HL-60/S4 (cell line): ENCODE measurements at regions not wholly inside any gene's neighbourhood (a gene's known extent, or its start where the extent isn't known, plus 50 kb on each side); places are given as distances from the start of the nearest gene placed in this dataset.

Source experiments
- in situ Hi-C: fragments of 300-500 bp; cut with MboI; formaldehyde crosslinking; loops from 2 replicates; pipeline ENCODE4 v1.14.3; 2022; ENCODE audit warnings: low sequenced_read_pairs

- in situ Hi-C loops = no loop called here
Measured at GRCh38 chr6:9431945-9432344, 982.9 kb downstream of the TFAP2A start.

GRCh38 chr6:9428421-9429172, 986.3 kb downstream of the TFAP2A start:
- in situ Hi-C loops = no loop called here

DNA sequence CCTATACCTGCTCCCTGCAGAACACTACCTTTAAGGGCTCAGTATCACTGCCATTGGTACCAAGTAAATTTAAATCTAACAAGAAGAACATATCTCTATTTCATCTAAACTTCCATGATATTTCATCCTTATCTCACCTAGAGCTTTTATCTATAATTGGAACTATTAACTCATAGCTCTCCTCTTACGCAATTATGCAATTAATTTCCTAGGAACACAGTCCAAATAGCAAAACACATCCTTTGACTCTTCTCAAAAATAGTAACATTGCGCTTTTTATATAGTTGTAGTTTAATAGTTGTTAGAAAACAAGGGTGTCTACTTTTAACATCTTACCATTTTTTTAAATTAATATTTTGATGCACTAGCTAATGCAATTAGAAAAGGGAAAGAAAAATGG, 986.8 kb upstream of the SLC35B3 start:
- in situ Hi-C loops = no loop called here

GRCh38 chr6:9420316-9421015, 985.1 kb upstream of the SLC35B3 start:
- in situ Hi-C loops = no loop called here

- in situ Hi-C loops = no loop called here
Measured at GRCh38 chr6:9417400-9417799, 982.1 kb upstream of the SLC35B3 start.

DNA sequence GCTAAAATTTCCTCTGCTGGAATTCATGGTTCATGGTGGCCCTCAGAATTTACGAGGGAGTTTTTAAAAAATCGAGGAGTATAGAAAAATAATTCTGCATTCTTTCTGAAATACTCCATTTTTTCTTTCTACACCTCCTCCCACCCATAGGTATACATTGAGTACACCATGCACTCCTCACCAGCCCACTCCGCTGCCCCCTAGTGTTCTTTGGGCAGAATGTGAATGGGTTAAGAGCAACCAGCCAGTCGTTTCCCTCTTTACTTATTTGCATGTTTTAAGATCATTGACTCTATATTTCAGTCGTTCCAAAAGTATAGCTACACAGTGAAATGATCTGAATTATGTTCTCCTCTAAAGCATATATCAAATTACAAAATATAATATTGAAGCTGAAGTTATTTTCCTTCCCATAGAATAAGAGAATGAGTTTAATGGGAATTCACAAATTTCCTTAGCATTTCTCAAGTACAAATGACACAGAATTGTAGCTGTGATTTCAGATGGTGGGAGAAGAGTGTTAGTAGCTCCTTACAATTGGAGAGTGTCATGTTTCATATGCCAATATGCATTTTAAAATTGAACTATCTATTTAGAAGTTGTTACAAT, 977.7 kb upstream of the SLC35B3 start:
- in situ Hi-C loops = no loop called here

- in situ Hi-C loops = no loop called here
Measured at GRCh38 chr6:9409126-9409525, 973.8 kb upstream of the SLC35B3 start.

GRCh38 chr6:9408402-9409117, 973.2 kb upstream of the SLC35B3 start:
- in situ Hi-C loops = no loop called here

DNA sequence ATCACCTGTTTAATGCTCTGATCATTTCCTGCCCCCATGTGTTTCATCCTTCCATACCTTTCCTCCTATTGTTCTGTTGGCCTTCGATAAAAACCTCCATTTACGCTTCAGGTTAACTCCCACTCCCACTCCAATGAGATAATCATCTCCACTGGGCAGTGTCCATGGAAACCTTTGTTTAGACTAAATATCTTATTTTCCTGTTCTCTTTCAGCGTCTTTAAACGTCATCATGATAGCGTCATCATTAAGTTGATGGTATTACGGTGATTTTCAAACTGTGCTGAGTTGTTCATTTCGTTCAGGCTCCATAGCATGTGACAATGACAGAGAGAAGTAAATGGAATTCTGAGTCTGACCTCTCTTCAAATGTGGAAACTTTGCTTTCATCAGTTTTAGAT, 970.5 kb upstream of the SLC35B3 start:
- in situ Hi-C loops = no loop called here

DNA sequence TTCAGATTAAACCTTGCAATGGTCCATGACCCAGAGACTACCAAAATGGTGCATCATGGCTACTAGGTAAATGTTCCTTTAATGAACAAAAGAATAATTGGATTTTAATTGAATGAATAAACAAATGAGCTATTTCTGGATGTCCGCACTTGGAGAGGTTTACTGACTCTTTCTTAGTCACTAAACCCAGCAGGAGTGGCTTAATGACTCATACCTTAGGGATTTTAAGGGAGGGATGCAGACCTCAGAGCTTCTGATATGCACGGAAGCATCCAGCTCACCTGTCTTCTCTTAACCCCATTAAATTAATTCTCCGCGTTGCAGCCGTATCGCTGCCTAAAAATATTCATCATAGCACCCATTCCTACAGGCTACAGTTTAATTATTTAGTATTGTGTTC, 970.0 kb upstream of the SLC35B3 start:
- in situ Hi-C loops = no loop called here

GRCh38 chr6:9404351-9405146, 969.2 kb upstream of the SLC35B3 start:
- in situ Hi-C loops = no loop called here

GRCh38 chr6:9403736-9404135, 968.4 kb upstream of the SLC35B3 start:
- in situ Hi-C loops = no loop called here

DNA sequence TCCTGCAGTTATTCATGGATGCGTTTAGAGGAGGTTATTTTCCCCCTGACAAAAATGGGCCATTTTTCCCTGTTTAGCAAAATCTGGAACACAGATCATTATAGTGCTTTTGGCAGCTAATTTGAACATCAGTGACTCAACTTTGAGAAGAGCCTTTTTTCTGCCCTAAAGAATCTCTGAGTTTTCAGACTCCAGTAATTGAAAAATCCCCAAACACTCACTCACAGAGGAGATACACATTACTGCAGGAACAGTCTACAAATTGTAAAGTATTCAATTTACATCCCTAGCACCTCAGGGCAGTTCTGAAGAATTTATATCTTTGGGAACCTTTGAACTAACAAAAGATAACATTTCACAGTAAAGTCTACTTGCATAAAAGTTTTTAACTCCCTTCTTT, 966.6 kb upstream of the SLC35B3 start:
- in situ Hi-C loops = no loop called here

GRCh38 chr6:9399916-9400315, 964.6 kb upstream of the SLC35B3 start:
- in situ Hi-C loops = no loop called here

DNA sequence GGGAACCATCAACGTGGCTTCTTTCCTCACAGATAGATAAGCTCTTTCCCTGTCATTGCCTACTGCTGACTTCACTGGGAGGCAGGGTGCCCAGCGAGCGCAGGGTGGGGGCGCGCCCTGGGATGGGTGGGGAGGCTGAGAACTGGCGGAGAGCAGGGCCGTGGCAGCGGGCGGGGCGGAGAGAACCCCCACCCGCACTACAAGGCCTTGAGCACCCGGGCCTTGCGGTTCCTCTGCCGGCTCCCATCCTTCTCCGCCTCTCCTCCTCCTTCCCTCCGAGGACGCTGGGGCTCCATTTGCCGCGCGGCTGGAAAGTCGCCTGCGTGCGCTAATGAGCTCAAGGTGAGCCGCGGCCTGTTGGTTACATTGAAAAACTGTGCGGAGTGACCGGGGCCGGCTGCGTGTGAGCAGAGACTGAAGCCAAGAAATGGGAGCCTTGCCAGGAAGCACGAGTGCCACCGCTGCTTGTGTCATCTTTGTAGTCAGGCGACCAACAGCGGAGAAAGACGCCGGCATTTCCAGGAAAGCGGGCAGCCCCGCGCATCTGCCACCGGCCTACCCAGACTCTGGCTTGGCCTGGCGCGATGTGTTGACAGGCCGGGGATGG, 963.5 kb upstream of the SLC35B3 start:
- in situ Hi-C loops = no loop called here

DNA sequence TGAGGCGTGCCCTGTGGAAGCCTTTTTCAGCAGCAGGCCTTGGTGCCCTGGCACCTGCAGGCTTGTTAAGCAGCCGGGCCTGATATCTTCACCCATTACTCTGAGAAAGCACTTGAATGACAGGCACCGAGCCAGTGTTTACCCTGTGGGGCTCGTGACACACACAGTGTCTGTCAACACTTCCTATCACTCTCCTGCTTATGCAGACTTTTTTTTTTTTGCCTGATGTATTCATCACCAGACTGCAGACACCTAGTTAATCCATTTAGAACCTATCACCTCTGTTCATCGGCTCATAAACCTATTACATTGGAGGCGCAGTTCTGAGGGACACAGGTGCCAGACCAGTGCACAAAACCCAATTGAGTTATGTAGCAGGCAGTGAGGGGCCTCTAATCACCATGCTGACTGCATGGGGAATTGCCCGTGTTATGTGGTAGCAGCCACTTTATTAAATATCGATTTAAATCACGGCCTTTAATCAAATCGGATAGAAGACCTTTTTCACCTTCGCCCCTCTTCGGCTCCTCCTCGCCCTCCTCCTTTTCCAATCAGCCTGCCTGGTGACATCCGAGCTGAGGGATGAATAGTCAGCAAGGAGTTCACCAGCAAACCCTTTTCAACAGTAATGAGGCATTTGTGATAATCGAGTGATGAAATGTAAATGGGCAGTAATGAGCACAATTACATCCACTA, 962.9 kb upstream of the SLC35B3 start:
- in situ Hi-C loops = no loop called here

GRCh38 chr6:9388596-9388995, 953.3 kb upstream of the SLC35B3 start:
- in situ Hi-C loops = no loop called here

DNA sequence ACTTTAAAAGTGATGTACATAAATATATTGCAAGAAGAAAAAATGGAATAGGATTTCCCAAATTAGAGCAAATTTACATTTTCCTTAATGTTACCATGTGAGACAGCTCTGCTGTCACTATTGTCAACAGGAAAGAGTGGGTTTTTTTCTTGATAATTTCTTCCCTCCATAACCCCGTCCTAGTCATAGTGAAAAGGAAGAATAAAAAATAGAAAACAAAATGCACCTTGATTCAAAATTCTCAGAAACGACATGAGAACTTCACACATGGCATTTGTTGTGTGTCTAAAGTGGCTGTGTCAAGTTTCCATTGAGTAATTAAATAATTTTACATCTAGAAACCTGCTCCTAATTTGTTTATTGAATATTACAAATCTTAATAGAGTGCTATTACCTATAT, 945.2 kb upstream of the SLC35B3 start:
- in situ Hi-C loops = no loop called here

- in situ Hi-C loops = no loop called here
Measured at GRCh38 chr6:9373308-9373707, 938.0 kb upstream of the SLC35B3 start.

- in situ Hi-C loops = no loop called here
Measured at GRCh38 chr6:9370480-9370879, 935.1 kb upstream of the SLC35B3 start.
